Endothelial cell of umbilical vein (primary cell): ENCODE measurements at regions not wholly inside any gene's neighbourhood (a gene's known extent, or its start where the extent isn't known, plus 50 kb on each side); places are given as distances from the start of the nearest gene placed in this dataset.

ENCODE experiments used
- BruUV-seq: library from RNA; stranded (reverse); fragments of 400-500 nt; replicated peaks from 2 replicates; lab custom pipeline; 2021; lab: Mats Ljungman, UMichigan
- CTCF ChIA-PET: fragments of 300-600, 350-600 bp; sonication (Branson Sonifier 250); formaldehyde crosslinking; loops from one replicate; lab custom pipeline; 2021; ENCODE audit warnings: antibody characterized with exemption, inconsistent platforms; lab: Charles Lee
- POLR2A ChIA-PET: fragments of 300-600, 350-600 bp; sonication (Branson Sonifier 250); formaldehyde crosslinking; loops from one replicate; lab custom pipeline; 2021; ENCODE audit warnings: antibody characterized with exemption, inconsistent platforms; lab: Charles Lee
- DNase-seq: peaks from one replicate; pipeline ENCODE4 v3.0.0-alpha.2; 2011; ENCODE audit warnings: low read depth, low spot score
- FAIRE-seq: peaks from 2 replicates; lab custom pipeline; 2011; peaks lifted over from hg19 to GRCh38; lab: Jason Lieb, UNC
- H2AFZ ChIP-seq: 2 replicates; pipeline ENCODE4 v1.6.0; 2012; ENCODE audit warnings: low read depth, low read length, control low read depth, inconsistent platforms
- H3K27ac ChIP-seq: 2 replicates; pipeline ENCODE4 v1.5.1; 2011; ENCODE audit warnings: low read depth, mild to moderate bottlenecking, control low read depth, low read length, moderate library complexity; ENCODE audit not compliant: insufficient read depth
- H3K27me3 ChIP-seq, 2 experiments: 2 replicates each; pipeline versions ENCODE4 v1.6.0 to v1.6.1; 2011; ENCODE audit warnings: low read length in 2 of 2, mixed read lengths in 1 of 2; ENCODE audit not compliant: control insufficient read depth in 2 of 2, insufficient read depth in 2 of 2
- H3K36me3 ChIP-seq, 2 experiments: 2 replicates in 1 of 2; 3 replicates in 1 of 2; pipeline ENCODE4 v1.5.1; 2011; ENCODE audit warnings: low read length in 2 of 2, mild to moderate bottlenecking in 1 of 2, moderate library complexity in 1 of 2; ENCODE audit not compliant: control insufficient read depth in 2 of 2, insufficient read depth in 2 of 2; ENCODE audit errors: extremely low read depth in 1 of 2
- H3K4me1 ChIP-seq: 3 replicates; pipeline ENCODE4 v1.5.1; 2011; ENCODE audit warnings: mild to moderate bottlenecking, low read length; ENCODE audit not compliant: control insufficient read depth, insufficient read depth; ENCODE audit errors: extremely low read depth
- H3K4me2 ChIP-seq: 2 replicates; pipeline ENCODE4 v1.6.1; 2011; ENCODE audit warnings: low read length, control low read depth, mixed read lengths; ENCODE audit not compliant: insufficient read depth
- H3K4me3 ChIP-seq, 3 experiments: fragments of 200-600 bp in 1 of 3; sonication (generic), shearing (Covaris generic) in 1 of 3; replicated peaks in 1 of 3; 2 replicates each; pipeline ENCODE4 v1.5.1; 2011 to 2016; ENCODE audit warnings: control low read depth in 3 of 3, low read length in 3 of 3, mild to moderate bottlenecking in 2 of 3, inconsistent platforms in 1 of 3, low read depth in 1 of 3, moderate library complexity in 1 of 3; ENCODE audit not compliant: insufficient read depth in 1 of 3
- H3K79me2 ChIP-seq: 2 replicates; pipeline ENCODE4 v1.6.0; 2012; ENCODE audit warnings: low read length, inconsistent platforms; ENCODE audit not compliant: control insufficient read depth, insufficient read depth
- H3K9ac ChIP-seq: replicated peaks from 2 replicates; pipeline ENCODE3; 2011; ENCODE audit warnings: low read length, control low read depth; ENCODE audit not compliant: insufficient read depth; ENCODE audit errors: extremely low read depth
- H3K9me1 ChIP-seq: replicated peaks from 3 replicates; pipeline ENCODE4 v1.6.0; 2011; ENCODE audit warnings: mild to moderate bottlenecking, low read length; ENCODE audit not compliant: control insufficient read depth, insufficient read depth; ENCODE audit errors: extremely low read depth
- H3K9me3 ChIP-seq: replicated peaks from 2 replicates; pipeline ENCODE4 v1.5.1; 2012; ENCODE audit warnings: low read length, inconsistent platforms; ENCODE audit not compliant: control insufficient read depth, insufficient read depth
- H4K20me1 ChIP-seq: replicated peaks from 2 replicates; pipeline ENCODE3; 2011; ENCODE audit warnings: mild to moderate bottlenecking, low read length; ENCODE audit not compliant: control insufficient read depth, insufficient read depth; ENCODE audit errors: extremely low read depth
- EZH2 ChIP-seq: IDR thresholded peaks from 2 replicates; pipeline ENCODE4 v1.6.1; 2012; ENCODE audit warnings: borderline replicate concordance, low read depth, mild to moderate bottlenecking, moderate library complexity, low read length, inconsistent platforms; ENCODE audit not compliant: severe bottlenecking
- FOS ChIP-seq: IDR thresholded peaks from 2 replicates; pipeline ENCODE4 v1.6.1; 2011; ENCODE audit warnings: mild to moderate bottlenecking, low read length, moderate library complexity, borderline replicate concordance; ENCODE audit not compliant: insufficient read depth
- GATA2 ChIP-seq: IDR thresholded peaks from 2 replicates; pipeline ENCODE4 v1.7.0; 2011; ENCODE audit warnings: low read depth, mild to moderate bottlenecking, moderate library complexity, mixed read lengths, low read length; ENCODE audit not compliant: insufficient read length, insufficient read depth
- JUN ChIP-seq: IDR thresholded peaks from 2 replicates; pipeline ENCODE4 v1.6.1; 2011; ENCODE audit warnings: borderline replicate concordance, low read depth; ENCODE audit not compliant: insufficient read length, insufficient read depth
- MAX ChIP-seq: IDR thresholded peaks from 2 replicates; pipeline ENCODE4 v1.6.1; 2011; ENCODE audit not compliant: insufficient read depth, insufficient read length
- MYC ChIP-seq: IDR thresholded peaks from one replicate; pipeline ENCODE4 v1.6.1; 2011; ENCODE audit warnings: mild to moderate bottlenecking, low read depth, low read length
- POLR2A ChIP-seq: IDR thresholded peaks from 2 replicates; pipeline ENCODE4 v1.6.1; 2012; ENCODE audit warnings: low read depth, mild to moderate bottlenecking, control low read depth, low read length
- POLR2AphosphoS5 ChIP-seq: IDR thresholded peaks from 2 replicates; pipeline ENCODE4 v1.6.1; 2012; ENCODE audit warnings: low read depth, mild to moderate bottlenecking, control low read depth, low read length, moderate library complexity; ENCODE audit not compliant: insufficient read depth
- dilution Hi-C: fragments of 300-500 bp; cut with MboI; formaldehyde crosslinking; loops from one replicate; pipeline ENCODE4 v1.15.0; 2019; ENCODE audit warnings: low sequenced_read_pairs; ENCODE audit not compliant: extremely low pct_ligation_motif_present
- intact Hi-C: fragments of 100-400 bp; cut with micrococcal nuclease; formaldehyde crosslinking; loops from one replicate; pipeline ENCODE4 v1.10.0; 2022
- TF ChIP-seq, protein P1 (sequence below), 2 donors: IDR thresholded peaks; 1 replicate in 1 of 2; 2 replicates in 1 of 2; pipeline ENCODE4 v1.5.1; 2011; ENCODE audit warnings: low read length in 2 of 2, mild to moderate bottlenecking in 2 of 2, moderate library complexity in 2 of 2, control low read depth in 1 of 2, inconsistent platforms in 1 of 2, low read depth in 1 of 2; ENCODE audit not compliant: insufficient read depth in 1 of 2; ENCODE audit errors: extremely low read depth in 1 of 2

GRCh38 chr9:85414390-85414789 is 327.4 kb downstream of the AGTPBP1 start:
- no TSS peak for BruUV-seq
- Histone ChIP-seq H3K9ac (no peak overlapping the region), H3K79me2 (no peaks in the 10 kb centered on the region), H3K9me3 (no peaks in the 10 kb centered on the region), H4K20me1 (no peaks in the 10 kb centered on the region), H2AFZ (no peak overlapping the region), H3K27ac (no peak overlapping the region), H3K4me3 (no peak overlapping the region), H3K9me1 (no peaks in the 10 kb centered on the region), H3K4me2 (no peak overlapping the region), H3K36me3 (no peaks in the 10 kb centered on the region), H3K27me3 (peaks cover 0 to 2% of the 10 kb centered on the region in 2 experiments), H3K4me1 (no peaks in the 10 kb centered on the region)
- DNase-seq (no peak), FAIRE-seq (no peak)
- dilution Hi-C loops (no loop called here), intact Hi-C loops (no loop called here)
- TF ChIP-seq FOS (no peak), MAX (no peak)
- TF ChIP-seq, protein P1, sequence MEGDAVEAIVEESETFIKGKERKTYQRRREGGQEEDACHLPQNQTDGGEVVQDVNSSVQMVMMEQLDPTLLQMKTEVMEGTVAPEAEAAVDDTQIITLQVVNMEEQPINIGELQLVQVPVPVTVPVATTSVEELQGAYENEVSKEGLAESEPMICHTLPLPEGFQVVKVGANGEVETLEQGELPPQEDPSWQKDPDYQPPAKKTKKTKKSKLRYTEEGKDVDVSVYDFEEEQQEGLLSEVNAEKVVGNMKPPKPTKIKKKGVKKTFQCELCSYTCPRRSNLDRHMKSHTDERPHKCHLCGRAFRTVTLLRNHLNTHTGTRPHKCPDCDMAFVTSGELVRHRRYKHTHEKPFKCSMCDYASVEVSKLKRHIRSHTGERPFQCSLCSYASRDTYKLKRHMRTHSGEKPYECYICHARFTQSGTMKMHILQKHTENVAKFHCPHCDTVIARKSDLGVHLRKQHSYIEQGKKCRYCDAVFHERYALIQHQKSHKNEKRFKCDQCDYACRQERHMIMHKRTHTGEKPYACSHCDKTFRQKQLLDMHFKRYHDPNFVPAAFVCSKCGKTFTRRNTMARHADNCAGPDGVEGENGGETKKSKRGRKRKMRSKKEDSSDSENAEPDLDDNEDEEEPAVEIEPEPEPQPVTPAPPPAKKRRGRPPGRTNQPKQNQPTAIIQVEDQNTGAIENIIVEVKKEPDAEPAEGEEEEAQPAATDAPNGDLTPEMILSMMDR (IDR thresholded peaks at IDR 0.05; ENCODE audit: extremely low read depth in 1 of 2, insufficient read depth in 1 of 2, low read depth in 1 of 2, low read length in 2 of 2): no peak
- CTCF ChIA-PET: interaction anchor here (0.7 to 1.4 kb wide), 2 partner anchors 17 to 1017 kb away, joined by 3 to 5 read pairs; no protein-coding TSS in a partner anchor
- POLR2A ChIA-PET: no interaction called here

- ChIA-PET POLR2A (no interaction called here), CTCF (no interaction called here)
- TF ChIP-seq FOS (no peak), MYC (no peak), POLR2A (no peak), JUN (no peak), EZH2 (no peak), GATA2 (no peak), POLR2AphosphoS5 (no peak)
- TF ChIP-seq, protein P1 (IDR thresholded peaks at IDR 0.05; ENCODE audit: extremely low read depth in 1 of 2, insufficient read depth in 1 of 2, low read depth in 1 of 2, low read length in 2 of 2): no peak
- FAIRE-seq (no peak), DNase-seq (no peak)
- no peaks in the 10 kb centered on the region for H3K9me1 ChIP-seq
- BruUV-seq: no TSS peak
- H3K27me3 ChIP-seq: no peaks in the 10 kb centered on the region
- no peak overlapping the region for H2AFZ ChIP-seq
- H3K4me1 ChIP-seq: no peaks in the 10 kb centered on the region
- H3K9me3 ChIP-seq: no peaks in the 10 kb centered on the region
- no peak overlapping the region for H3K9ac ChIP-seq
- H4K20me1 ChIP-seq: no peaks in the 10 kb centered on the region
- dilution Hi-C loops (no loop called here), intact Hi-C loops (no loop called here)
- H3K4me3 ChIP-seq: no peak overlapping the region
- no peak overlapping the region for H3K4me2 ChIP-seq
- H3K79me2 ChIP-seq: no peaks in the 10 kb centered on the region
- H3K36me3 ChIP-seq: no peaks in the 10 kb centered on the region
- no peak overlapping the region for H3K27ac ChIP-seq
Observed at GRCh38 chr9:85408494-85408893, 333.3 kb downstream of the AGTPBP1 start.
